ENCODE measurements at regions not wholly inside any gene's neighbourhood (a gene's known extent, or its start where the extent isn't known, plus 50 kb on each side); places are given as distances from the start of the nearest gene placed in this dataset.

DNA sequence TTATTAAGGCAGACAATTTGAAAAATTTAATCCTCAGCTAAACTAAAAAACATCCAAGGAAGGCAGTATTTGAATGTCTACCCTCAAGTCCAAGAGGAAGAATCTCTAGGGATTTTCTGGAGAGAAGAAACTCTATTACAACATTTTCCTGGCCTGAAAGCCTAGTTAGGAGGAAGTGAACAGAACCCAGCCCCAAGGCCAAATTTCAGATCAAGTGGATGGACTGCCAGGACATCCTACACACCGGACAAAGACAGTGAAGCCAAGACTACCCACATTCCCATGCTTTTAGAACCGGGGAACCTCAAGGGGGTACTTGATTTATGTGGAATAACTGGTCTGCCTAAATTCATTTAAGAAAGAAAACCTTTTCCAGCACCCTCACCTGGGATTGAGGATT is 108.9 kb upstream of the MEOX2 start:
- TF ChIP-seq, protein P1, sequence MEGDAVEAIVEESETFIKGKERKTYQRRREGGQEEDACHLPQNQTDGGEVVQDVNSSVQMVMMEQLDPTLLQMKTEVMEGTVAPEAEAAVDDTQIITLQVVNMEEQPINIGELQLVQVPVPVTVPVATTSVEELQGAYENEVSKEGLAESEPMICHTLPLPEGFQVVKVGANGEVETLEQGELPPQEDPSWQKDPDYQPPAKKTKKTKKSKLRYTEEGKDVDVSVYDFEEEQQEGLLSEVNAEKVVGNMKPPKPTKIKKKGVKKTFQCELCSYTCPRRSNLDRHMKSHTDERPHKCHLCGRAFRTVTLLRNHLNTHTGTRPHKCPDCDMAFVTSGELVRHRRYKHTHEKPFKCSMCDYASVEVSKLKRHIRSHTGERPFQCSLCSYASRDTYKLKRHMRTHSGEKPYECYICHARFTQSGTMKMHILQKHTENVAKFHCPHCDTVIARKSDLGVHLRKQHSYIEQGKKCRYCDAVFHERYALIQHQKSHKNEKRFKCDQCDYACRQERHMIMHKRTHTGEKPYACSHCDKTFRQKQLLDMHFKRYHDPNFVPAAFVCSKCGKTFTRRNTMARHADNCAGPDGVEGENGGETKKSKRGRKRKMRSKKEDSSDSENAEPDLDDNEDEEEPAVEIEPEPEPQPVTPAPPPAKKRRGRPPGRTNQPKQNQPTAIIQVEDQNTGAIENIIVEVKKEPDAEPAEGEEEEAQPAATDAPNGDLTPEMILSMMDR (conservative IDR thresholded peaks at IDR 0.05 in 1 of 2, IDR thresholded peaks at IDR 0.05 in 1 of 2; ENCODE audit: extremely low read depth in 1 of 2, insufficient read depth in 1 of 2, low read depth in 1 of 2, low read length in 2 of 2): no peak
- TF ChIP-seq EZH2 (IDR thresholded peaks at IDR 0.05; ENCODE audit: borderline replicate concordance, low read length): no peak
